GM19238 (cell line): ENCODE measurements at regions not wholly inside any gene's neighbourhood (a gene's known extent, or its start where the extent isn't known, plus 50 kb on each side); places are given as distances from the start of the nearest gene placed in this dataset.

Experiments
- DNase-seq: peaks from one replicate; pipeline ENCODE4 v3.0.0; 2011; ENCODE audit warnings: low spot score; ENCODE audit not compliant: insufficient read length

GRCh38 chr1:101290922-101291561 is 54.2 kb downstream of the S1PR1 start:
- DNase-seq, result no peak

GRCh38 chr1:101291562-101292380 is 55.0 kb downstream of the S1PR1 start:
- no peak for DNase-seq

GRCh38 chr1:101293461-101294051 is 56.7 kb downstream of the S1PR1 start:
- DNase-seq, result no peak

- DNase-seq, result no peak
Observed at GRCh38 chr1:101295209-101295608, 58.4 kb downstream of the S1PR1 start.

GRCh38 chr1:101298663-101299062 is 61.8 kb downstream of the S1PR1 start:
- no peak for DNase-seq

- no peak for DNase-seq
Observed at GRCh38 chr1:101299141-101299540, 62.3 kb downstream of the S1PR1 start.

- no peak for DNase-seq
Observed at GRCh38 chr1:101299710-101300109, 62.9 kb downstream of the S1PR1 start.

GRCh38 chr1:101300916-101301315 is 64.1 kb downstream of the S1PR1 start:
- no peak for DNase-seq

GRCh38 chr1:101301446-101302057 is 64.7 kb downstream of the S1PR1 start:
- no peak for DNase-seq

- DNase-seq, result no peak
Observed at GRCh38 chr1:101302831-101303511, 66.2 kb downstream of the S1PR1 start.

- DNase-seq, result no peak
Observed at GRCh38 chr1:101307985-101308689, 71.3 kb downstream of the S1PR1 start.

GRCh38 chr1:101308935-101309333 is 72.1 kb downstream of the S1PR1 start:
- no peak for DNase-seq

- no peak for DNase-seq
Observed at GRCh38 chr1:101309334-101310311, 72.8 kb downstream of the S1PR1 start.

GRCh38 chr1:101310506-101310905 is 73.7 kb downstream of the S1PR1 start:
- no peak for DNase-seq

GRCh38 chr1:101311146-101311920 is 74.5 kb downstream of the S1PR1 start:
- no peak for DNase-seq

GRCh38 chr1:101312147-101312546 is 75.3 kb downstream of the S1PR1 start:
- no peak for DNase-seq

- DNase-seq, result no peak
Observed at GRCh38 chr1:101313356-101313755, 76.5 kb downstream of the S1PR1 start.

- no peak for DNase-seq
Observed at GRCh38 chr1:101314244-101314643, 77.4 kb downstream of the S1PR1 start.

GRCh38 chr1:101316256-101316655 is 79.4 kb downstream of the S1PR1 start:
- no peak for DNase-seq
